ENCODE measurements at regions not wholly inside any gene's neighbourhood (a gene's known extent, or its start where the extent isn't known, plus 50 kb on each side); places are given as distances from the start of the nearest gene placed in this dataset. TPM values are rescaled to one million over a fixed set of nuclear protein-coding genes. Genes with fewer than 3 reads are reported as not detected.

GRCh38 chr12:62205346-62205745 lies 54.9 kb upstream of the USP15 start:
- no peaks in the 10 kb centered on the region for H3K36me3 ChIP-seq
- H3K27ac ChIP-seq: no peak overlapping the region
- no peak for DNase-seq (ENCODE audit: low spot score in 2 of 2)
- H3K27me3 ChIP-seq: no peaks in the 10 kb centered on the region
- H3K4me1 ChIP-seq: peaks cover 0 to under 1% (median 0%) of the 10 kb centered on the region in 4 donors
- no peak for TF ChIP-seq EP300 (IDR thresholded peaks at IDR 0.05)
- TF ChIP-seq POLR2A (IDR thresholded peaks at IDR 0.05): no peak
- TF ChIP-seq, protein P1, sequence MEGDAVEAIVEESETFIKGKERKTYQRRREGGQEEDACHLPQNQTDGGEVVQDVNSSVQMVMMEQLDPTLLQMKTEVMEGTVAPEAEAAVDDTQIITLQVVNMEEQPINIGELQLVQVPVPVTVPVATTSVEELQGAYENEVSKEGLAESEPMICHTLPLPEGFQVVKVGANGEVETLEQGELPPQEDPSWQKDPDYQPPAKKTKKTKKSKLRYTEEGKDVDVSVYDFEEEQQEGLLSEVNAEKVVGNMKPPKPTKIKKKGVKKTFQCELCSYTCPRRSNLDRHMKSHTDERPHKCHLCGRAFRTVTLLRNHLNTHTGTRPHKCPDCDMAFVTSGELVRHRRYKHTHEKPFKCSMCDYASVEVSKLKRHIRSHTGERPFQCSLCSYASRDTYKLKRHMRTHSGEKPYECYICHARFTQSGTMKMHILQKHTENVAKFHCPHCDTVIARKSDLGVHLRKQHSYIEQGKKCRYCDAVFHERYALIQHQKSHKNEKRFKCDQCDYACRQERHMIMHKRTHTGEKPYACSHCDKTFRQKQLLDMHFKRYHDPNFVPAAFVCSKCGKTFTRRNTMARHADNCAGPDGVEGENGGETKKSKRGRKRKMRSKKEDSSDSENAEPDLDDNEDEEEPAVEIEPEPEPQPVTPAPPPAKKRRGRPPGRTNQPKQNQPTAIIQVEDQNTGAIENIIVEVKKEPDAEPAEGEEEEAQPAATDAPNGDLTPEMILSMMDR (IDR thresholded peaks at IDR 0.05): no peak
- 86% methylated on average over 1 of the region's 1 CpG; no CpG with 5 or more reads in 1 of the 2 donors for WGBS, 2 donors
- H3K4me3 ChIP-seq: no peak overlapping the region
- peaks cover 0 to 41% (median 4%) of the 10 kb centered on the region in 4 donors for H3K9me3 ChIP-seq

DNA sequence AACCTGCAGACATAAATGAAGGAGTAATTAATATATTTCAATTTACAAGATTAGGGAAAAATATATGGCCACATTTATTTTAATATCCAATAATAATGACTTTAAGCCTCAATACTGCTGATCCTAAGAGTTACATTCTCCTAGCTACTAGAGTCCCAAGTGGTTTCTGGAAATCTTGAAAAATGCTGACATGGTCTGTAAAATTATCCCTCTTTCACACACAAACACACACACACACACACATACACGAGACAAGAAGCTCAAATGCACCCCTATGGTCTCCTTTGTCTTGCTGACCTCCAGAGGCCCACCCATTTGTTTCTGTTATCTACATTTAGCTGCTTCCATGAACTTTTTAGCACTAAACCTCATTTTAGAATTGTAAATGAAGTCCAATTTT lies 53.0 kb upstream of the USP15 start:
- H3K9me3 ChIP-seq: peaks cover 0 to 23% (median 2%) of the 10 kb centered on the region in 4 donors
- DNase-seq (ENCODE audit: low spot score in 2 of 2): no peak
- H3K36me3 ChIP-seq: no peaks in the 10 kb centered on the region
- peaks cover 0 to 4% (median 0%) of the 10 kb centered on the region in 4 donors for H3K4me1 ChIP-seq
- H3K27ac ChIP-seq: no peak overlapping the region
- WGBS, 2 donors: 43 to 45% methylated on average over 1 of the region's 1 CpG
- H3K27me3 ChIP-seq: no peaks in the 10 kb centered on the region
- no peak overlapping the region for H3K4me3 ChIP-seq
- TF ChIP-seq, protein P1 (IDR thresholded peaks at IDR 0.05): no peak
- no peak for TF ChIP-seq POLR2A (IDR thresholded peaks at IDR 0.05)
- TF ChIP-seq EP300 (IDR thresholded peaks at IDR 0.05): no peak

Small RNAs in the stretch of these regions (small RNA-seq; reads per million reads assigned to genes)
- not detected for gene RF00019
- gene RF00413: not detected
